ENCODE measurements at regions not wholly inside any gene's neighbourhood (a gene's known extent, or its start where the extent isn't known, plus 50 kb on each side); places are given as distances from the start of the nearest gene placed in this dataset.

- no peak for DNase-seq (ENCODE audit: extremely low spot score, unreplicated experiment)
- Mint-ChIP-seq H3K27me3 (ENCODE audit: unreplicated experiment) (no peaks in the 10 kb centered on the region), H3K4me3 (ENCODE audit: unreplicated experiment) (no peak overlapping the region), H3K27ac (ENCODE audit: unreplicated experiment) (no peak overlapping the region), H3K9me3 (ENCODE audit: unreplicated experiment) (peaks cover 12% of the 10 kb centered on the region), H3K4me1 (ENCODE audit: unreplicated experiment) (no peaks in the 10 kb centered on the region), H3K36me3 (ENCODE audit: unreplicated experiment) (peaks cover 4% of the 10 kb centered on the region)
- TF ChIP-seq CTCF (IDR thresholded peaks at IDR 0.05) = no peak
Observed at GRCh38 chr10:33095867-33096815, 138.1 kb upstream of the ITGB1 start.

DNA sequence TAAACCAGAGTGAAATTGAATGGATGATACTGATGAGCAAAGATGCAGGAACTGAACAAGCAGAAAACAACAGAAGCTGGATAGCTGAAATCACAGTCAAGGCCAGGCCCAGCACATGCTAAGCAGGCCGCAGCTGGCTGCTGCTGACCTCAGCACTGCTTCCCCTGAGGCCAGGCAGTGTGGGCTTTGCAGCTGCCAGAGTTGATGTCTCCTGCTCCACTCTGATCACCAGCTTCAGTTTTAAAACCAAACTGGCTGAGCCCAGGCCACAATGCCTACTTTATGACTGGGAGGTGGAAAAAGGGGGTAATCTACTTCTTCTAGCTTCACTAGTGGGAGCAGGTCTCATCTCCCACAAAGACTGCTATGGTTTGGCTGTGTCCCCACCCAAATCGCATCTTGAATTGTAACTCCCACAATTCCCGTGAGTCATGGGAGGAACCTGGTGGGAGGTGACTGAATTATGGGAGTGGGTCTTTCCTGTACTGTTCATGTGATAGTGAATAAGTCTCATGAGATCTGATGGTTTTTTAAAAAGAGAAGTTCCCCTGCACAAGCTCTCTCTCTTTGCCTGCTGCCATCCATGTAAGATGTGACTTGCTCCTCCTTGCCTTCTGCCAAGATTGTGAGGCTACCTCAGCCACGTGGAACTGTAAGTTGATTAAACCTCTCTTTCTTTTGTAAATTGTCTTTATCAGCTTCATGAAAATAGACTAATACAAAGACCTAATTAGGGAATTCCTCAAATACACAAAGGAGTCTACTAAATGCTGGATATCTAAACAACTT lies 136.4 kb upstream of the ITGB1 start:
- H3K27me3 Mint-ChIP-seq (ENCODE audit: unreplicated experiment) = no peaks in the 10 kb centered on the region
- H3K4me3 Mint-ChIP-seq (ENCODE audit: unreplicated experiment) = no peak overlapping the region
- DNase-seq (ENCODE audit: extremely low spot score, unreplicated experiment) = no peak
- no peaks in the 10 kb centered on the region for H3K4me1 Mint-ChIP-seq (ENCODE audit: unreplicated experiment)
- H3K9me3 Mint-ChIP-seq (ENCODE audit: unreplicated experiment) = peaks cover 8% of the 10 kb centered on the region
- peaks cover 4% of the 10 kb centered on the region for H3K36me3 Mint-ChIP-seq (ENCODE audit: unreplicated experiment)
- no peak for TF ChIP-seq CTCF (IDR thresholded peaks at IDR 0.05)
- no peak overlapping the region for H3K27ac Mint-ChIP-seq (ENCODE audit: unreplicated experiment)

DNA sequence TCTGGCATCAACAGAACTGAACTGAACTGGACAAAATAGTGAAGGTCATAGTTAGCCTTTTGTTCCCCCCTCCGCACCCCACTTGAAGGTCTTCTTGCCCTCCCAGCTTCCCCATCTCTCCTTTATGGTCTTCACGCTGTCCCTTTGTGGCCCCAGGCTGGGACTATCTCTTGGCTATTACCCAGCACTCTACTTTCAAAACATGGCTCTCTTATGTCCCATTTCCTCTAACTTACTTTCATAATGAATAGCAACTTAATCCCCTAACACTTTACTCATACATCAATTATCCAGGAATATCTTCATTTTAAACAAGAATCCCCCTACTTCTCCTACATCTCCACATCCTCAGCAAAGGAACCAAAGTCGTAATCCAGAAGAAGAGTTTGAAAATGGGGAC lies 135.3 kb upstream of the ITGB1 start:
- Mint-ChIP-seq H3K9me3 (ENCODE audit: unreplicated experiment) (peaks cover 6% of the 10 kb centered on the region), H3K4me1 (ENCODE audit: unreplicated experiment) (no peaks in the 10 kb centered on the region), H3K27me3 (ENCODE audit: unreplicated experiment) (no peaks in the 10 kb centered on the region), H3K27ac (ENCODE audit: unreplicated experiment) (no peak overlapping the region), H3K4me3 (ENCODE audit: unreplicated experiment) (no peak overlapping the region), H3K36me3 (ENCODE audit: unreplicated experiment) (peaks cover 4% of the 10 kb centered on the region)
- no peak for DNase-seq (ENCODE audit: extremely low spot score, unreplicated experiment)
- no peak for TF ChIP-seq CTCF (IDR thresholded peaks at IDR 0.05)

GRCh38 chr10:33092596-33092995 lies 134.6 kb upstream of the ITGB1 start:
- no peaks in the 10 kb centered on the region for H3K27me3 Mint-ChIP-seq (ENCODE audit: unreplicated experiment)
- peaks cover 4% of the 10 kb centered on the region for H3K36me3 Mint-ChIP-seq (ENCODE audit: unreplicated experiment)
- no peak for DNase-seq (ENCODE audit: extremely low spot score, unreplicated experiment)
- H3K4me1 Mint-ChIP-seq (ENCODE audit: unreplicated experiment) = no peaks in the 10 kb centered on the region
- no peak overlapping the region for H3K27ac Mint-ChIP-seq (ENCODE audit: unreplicated experiment)
- peaks cover 10% of the 10 kb centered on the region for H3K9me3 Mint-ChIP-seq (ENCODE audit: unreplicated experiment)
- TF ChIP-seq CTCF (IDR thresholded peaks at IDR 0.05) = no peak
- H3K4me3 Mint-ChIP-seq (ENCODE audit: unreplicated experiment) = no peak overlapping the region

DNA sequence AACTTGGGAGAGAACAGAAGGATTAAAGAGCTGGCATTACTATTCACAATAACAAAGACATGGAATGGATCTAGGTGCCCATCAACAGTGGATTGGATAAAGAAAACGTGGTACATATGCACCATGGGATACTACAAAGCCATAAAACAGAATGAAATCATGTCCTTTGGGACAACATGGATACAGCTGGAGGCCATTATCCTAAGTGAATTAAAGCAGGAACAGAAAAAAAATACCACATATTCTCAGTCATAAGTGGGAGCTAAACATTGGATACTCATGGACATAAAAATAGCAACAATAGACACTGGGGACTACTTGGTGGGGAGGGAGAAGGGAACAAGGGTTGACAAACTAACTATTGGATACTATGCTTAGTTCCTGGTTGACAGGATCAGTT lies 133.2 kb upstream of the ITGB1 start:
- no peak for TF ChIP-seq CTCF (IDR thresholded peaks at IDR 0.05)

More for the DNA sequence above, 133.2 kb upstream of the ITGB1 start:
- Mint-ChIP-seq H3K9me3 (ENCODE audit: unreplicated experiment) (peaks cover 11% of the 10 kb centered on the region), H3K27me3 (ENCODE audit: unreplicated experiment) (no peaks in the 10 kb centered on the region), H3K36me3 (ENCODE audit: unreplicated experiment) (peaks cover 4% of the 10 kb centered on the region), H3K27ac (ENCODE audit: unreplicated experiment) (no peak overlapping the region), H3K4me1 (ENCODE audit: unreplicated experiment) (no peaks in the 10 kb centered on the region), H3K4me3 (ENCODE audit: unreplicated experiment) (no peak overlapping the region)
- no peak for DNase-seq (ENCODE audit: extremely low spot score, unreplicated experiment)

Data from osteocyte (in vitro differentiated cells).